Body of pancreas (tissue), 4 donors: ENCODE measurements at regions not wholly inside any gene's neighbourhood (a gene's known extent, or its start where the extent isn't known, plus 50 kb on each side); places are given as distances from the start of the nearest gene placed in this dataset.

Experiments
- ATAC-seq: fragments of 150-250 bp; one replicate; pipeline ENCODE4 v1.9.1; 2016
- DNase-seq, 4 donors: peaks; one replicate each; pipeline ENCODE4 v3.0.0-alpha.2; 2019
- H3K27ac ChIP-seq, 4 donors: fragments of 200-600 bp; sonication (generic); 1 replicate in 3 of 4; 2 replicates in 1 of 4; pipeline versions ENCODE4 v1.5.1 to v1.6.1; 2016 to 2019; ENCODE audit warnings: mild to moderate bottlenecking in 1 of 4, mixed read lengths in 1 of 4, moderate library complexity in 1 of 4
- H3K27me3 ChIP-seq, 2 donors: fragments of 200-600 bp; sonication (generic); one replicate each; pipeline ENCODE4 v1.6.0; 2016; ENCODE audit warnings: mild to moderate bottlenecking in 1 of 2
- H3K36me3 ChIP-seq, 2 donors: fragments of 200-600 bp; sonication (generic); replicated peaks in 1 of 2; 2 replicates each; pipeline ENCODE4 v1.5.1; 2016; ENCODE audit warnings: low read depth in 2 of 2; ENCODE audit not compliant: insufficient read depth in 1 of 2
- H3K4me1 ChIP-seq: fragments of 200-600 bp; sonication (generic); one replicate; pipeline ENCODE4 v1.6.0; 2016
- H3K4me3 ChIP-seq, 2 donors: fragments of 200-600 bp; sonication (generic); 1 replicate in 1 of 2; 2 replicates in 1 of 2; pipeline ENCODE4 v1.5.1; 2016 to 2019
- H3K9me3 ChIP-seq, 3 donors: fragments of 200-600 bp; sonication (generic); 1 replicate in 2 of 3; 2 replicates in 1 of 3; pipeline ENCODE4 v1.5.1; 2016
- POLR2A ChIP-seq, 3 donors: fragments of 450-650 bp; IDR thresholded peaks; one replicate each; pipeline ENCODE4 v1.6.1; 2016; ENCODE audit warnings: antibody characterized with exemption in 3 of 3, mild to moderate bottlenecking in 2 of 3
- WGBS, 2 donors: methylation state at CpG; one replicate each; pipeline ENCODE4 v1.1.5; 2017; 5-methylcytosine and 5-hydroxymethylcytosine counted together
- intact Hi-C: fragments of 100-400 bp; cut with DNase I; formaldehyde crosslinking; loops from one replicate; pipeline ENCODE4 v1.15.1; 2023
- TF ChIP-seq, protein P1 (sequence below), 7 experiments: fragments of 450-650 bp in 4 of 7; fragments of 200-600 bp in 3 of 7; sonication (generic) in 3 of 7; IDR thresholded peaks; one replicate each; pipeline ENCODE4 v1.5.1; 2016 to 2019; ENCODE audit warnings: antibody characterized with exemption in 7 of 7

DNA sequence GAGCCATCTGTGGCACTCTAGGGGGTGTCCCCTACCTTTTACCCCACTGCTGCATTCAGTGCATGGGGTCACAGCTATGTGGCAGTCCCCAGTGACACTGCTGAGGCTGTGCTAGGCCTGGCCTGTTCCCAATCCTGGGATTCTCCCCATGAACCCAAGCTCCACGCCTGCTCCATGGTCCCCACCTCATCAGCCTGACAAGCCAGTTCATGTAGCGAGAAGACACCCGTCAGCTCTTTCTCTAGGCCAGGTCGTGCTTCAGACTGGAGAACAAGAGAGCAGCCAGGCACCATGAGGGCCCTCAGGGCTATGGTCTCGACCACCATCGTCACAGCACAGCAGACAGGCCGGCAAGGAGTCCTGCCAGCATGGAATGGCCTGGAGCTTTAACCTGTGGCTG lies 72.8 kb upstream of the PRR20G start:
- 77 to 90% methylated on average over 7 of the region's 7 CpGs for WGBS, 2 donors
- Histone ChIP-seq H3K36me3 (no peaks in the 10 kb centered on the region), H3K9me3 (peaks cover 0 to 17% (median 0%) of the 10 kb centered on the region in 3 donors), H3K4me3 (no peak overlapping the region), H3K27me3 (no peaks in the 10 kb centered on the region), H3K4me1 (no peaks in the 10 kb centered on the region), H3K27ac (no peak overlapping the region)
- DNase-seq (no peak), ATAC-seq (no peak)
- intact Hi-C loops: no loop called here
- TF ChIP-seq, protein P1, sequence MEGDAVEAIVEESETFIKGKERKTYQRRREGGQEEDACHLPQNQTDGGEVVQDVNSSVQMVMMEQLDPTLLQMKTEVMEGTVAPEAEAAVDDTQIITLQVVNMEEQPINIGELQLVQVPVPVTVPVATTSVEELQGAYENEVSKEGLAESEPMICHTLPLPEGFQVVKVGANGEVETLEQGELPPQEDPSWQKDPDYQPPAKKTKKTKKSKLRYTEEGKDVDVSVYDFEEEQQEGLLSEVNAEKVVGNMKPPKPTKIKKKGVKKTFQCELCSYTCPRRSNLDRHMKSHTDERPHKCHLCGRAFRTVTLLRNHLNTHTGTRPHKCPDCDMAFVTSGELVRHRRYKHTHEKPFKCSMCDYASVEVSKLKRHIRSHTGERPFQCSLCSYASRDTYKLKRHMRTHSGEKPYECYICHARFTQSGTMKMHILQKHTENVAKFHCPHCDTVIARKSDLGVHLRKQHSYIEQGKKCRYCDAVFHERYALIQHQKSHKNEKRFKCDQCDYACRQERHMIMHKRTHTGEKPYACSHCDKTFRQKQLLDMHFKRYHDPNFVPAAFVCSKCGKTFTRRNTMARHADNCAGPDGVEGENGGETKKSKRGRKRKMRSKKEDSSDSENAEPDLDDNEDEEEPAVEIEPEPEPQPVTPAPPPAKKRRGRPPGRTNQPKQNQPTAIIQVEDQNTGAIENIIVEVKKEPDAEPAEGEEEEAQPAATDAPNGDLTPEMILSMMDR (IDR thresholded peaks at IDR 0.05): no peak
- no peak for TF ChIP-seq POLR2A (IDR thresholded peaks at IDR 0.05)

DNA sequence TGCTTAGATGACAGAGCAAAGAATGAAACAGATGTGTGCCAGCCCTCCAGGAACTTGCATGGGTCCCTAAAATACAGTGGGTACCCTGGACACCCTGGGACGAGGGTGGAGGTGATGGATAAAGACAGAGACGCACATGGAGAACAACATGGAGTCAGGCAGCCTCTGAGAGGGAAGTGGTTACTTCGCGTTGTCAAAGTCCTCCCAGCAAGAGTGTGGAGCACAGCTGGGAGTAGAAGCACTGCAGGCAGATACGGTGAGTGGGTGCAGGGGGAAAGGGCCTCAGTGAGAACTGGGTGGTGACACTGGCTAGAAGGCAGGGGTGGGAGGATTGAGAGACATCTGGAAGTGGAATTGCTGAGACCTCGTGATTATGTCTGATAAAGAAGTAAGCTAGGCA lies 70.8 kb upstream of the PRR20G start:
- Histone ChIP-seq H3K4me1 (no peaks in the 10 kb centered on the region), H3K36me3 (no peaks in the 10 kb centered on the region), H3K4me3 (no peak overlapping the region), H3K27me3 (no peaks in the 10 kb centered on the region), H3K27ac (no peak overlapping the region), H3K9me3 (peaks cover 0 to 17% (median 0%) of the 10 kb centered on the region in 3 donors)
- WGBS, 2 donors: 63 to 75% methylated on average over 6 of the region's 6 CpGs
- TF ChIP-seq, protein P1 (IDR thresholded peaks at IDR 0.05): no peak
- no peak for TF ChIP-seq POLR2A (IDR thresholded peaks at IDR 0.05)
- DNase-seq (no peak), ATAC-seq (no peak)
- intact Hi-C loops: no loop called here

DNA sequence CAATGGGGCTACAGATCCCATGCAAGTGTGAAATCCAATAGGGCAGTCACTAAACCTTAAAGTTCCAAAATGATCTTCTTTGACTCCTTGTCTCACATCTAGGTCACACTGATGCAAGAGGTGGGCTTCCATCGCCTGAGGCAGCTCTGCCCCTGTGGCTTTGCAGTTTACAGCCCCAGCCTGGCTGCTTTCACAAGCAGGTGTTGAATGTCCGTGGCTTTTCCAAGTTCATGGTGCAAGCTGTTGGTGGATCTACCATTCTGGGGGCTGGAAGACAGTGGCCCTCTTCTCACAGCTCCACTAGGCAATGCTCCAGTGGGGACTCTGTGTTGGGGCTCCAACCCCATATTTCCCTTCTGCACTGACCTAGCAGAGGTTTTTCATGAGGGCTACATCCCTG lies 68.5 kb upstream of the PRR20G start:
- Histone ChIP-seq H3K4me1 (no peaks in the 10 kb centered on the region), H3K36me3 (no peaks in the 10 kb centered on the region), H3K27me3 (no peaks in the 10 kb centered on the region), H3K9me3 (peaks cover 0 to 17% (median 0%) of the 10 kb centered on the region in 3 donors), H3K4me3 (no peak overlapping the region), H3K27ac (no peak overlapping the region)
- WGBS, 2 donors: 69 to 86% methylated on average over 2 of the region's 2 CpGs
- no peak for TF ChIP-seq POLR2A (IDR thresholded peaks at IDR 0.05)
- TF ChIP-seq, protein P1 (IDR thresholded peaks at IDR 0.05): no peak
- DNase-seq (no peak), ATAC-seq (no peak)
- intact Hi-C loops: no loop called here

DNA sequence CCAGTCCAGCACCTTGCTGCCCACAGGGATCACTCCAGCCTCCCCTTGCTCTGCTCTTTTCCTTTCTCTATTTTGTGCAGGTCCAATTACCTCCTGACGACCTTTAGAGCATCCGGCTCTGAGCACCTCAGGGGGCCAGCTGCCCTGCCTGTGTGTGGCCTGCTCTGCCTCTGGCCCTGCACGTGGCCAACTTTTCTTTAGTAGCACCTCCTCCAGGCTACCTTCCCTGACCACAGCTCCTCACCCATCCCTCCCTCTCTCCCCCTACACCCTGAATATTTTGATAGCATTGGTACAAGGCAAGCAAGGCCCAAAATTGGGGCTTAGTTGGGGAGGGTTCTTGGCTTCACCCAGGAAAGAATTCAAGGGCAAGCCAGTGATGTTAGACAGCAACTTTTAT lies 66.9 kb upstream of the PRR20G start:
- H3K27ac ChIP-seq: no peak overlapping the region
- ATAC-seq: no peak
- no peaks in the 10 kb centered on the region for H3K4me1 ChIP-seq
- no peaks in the 10 kb centered on the region for H3K27me3 ChIP-seq
- no peaks in the 10 kb centered on the region for H3K36me3 ChIP-seq
- H3K4me3 ChIP-seq: no peak overlapping the region
- TF ChIP-seq, protein P1 (IDR thresholded peaks at IDR 0.05): no peak
- no peak for TF ChIP-seq POLR2A (IDR thresholded peaks at IDR 0.05)
- intact Hi-C loops: no loop called here
- no peak for DNase-seq
- WGBS, 2 donors: 79 to 86% methylated on average over 3 of the region's 3 CpGs
- peaks cover 0 to 17% (median 0%) of the 10 kb centered on the region in 3 donors for H3K9me3 ChIP-seq

DNA sequence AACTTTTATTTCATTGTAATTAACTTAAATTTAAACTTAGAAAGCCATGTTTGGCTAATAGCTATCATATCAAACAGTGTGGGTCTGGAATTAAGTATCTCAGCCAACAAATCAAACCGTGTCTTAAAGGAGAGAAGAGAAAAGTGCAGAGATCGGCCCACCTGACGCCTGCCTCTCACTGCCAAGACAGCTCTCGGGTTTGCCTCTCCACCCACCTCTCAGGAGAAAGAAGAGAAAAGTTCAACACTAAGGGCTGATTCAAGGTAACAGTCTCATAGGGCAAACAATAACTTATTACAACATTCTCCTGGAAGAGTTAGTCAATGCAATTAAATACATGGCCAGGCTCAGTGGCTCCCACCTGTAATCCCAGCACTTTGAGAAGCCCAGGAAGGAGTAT lies 64.8 kb upstream of the PRR20G start:
- H3K4me3 ChIP-seq: no peak overlapping the region
- intact Hi-C loops: no loop called here
- no peaks in the 10 kb centered on the region for H3K36me3 ChIP-seq
- H3K4me1 ChIP-seq: no peaks in the 10 kb centered on the region
- ATAC-seq: no peak
- WGBS, 2 donors: 77 to 81% methylated on average over 4 of the region's 4 CpGs
- H3K27ac ChIP-seq: no peak overlapping the region
- H3K9me3 ChIP-seq: peaks cover 0 to 17% (median 0%) of the 10 kb centered on the region in 3 donors
- no peak for DNase-seq
- no peaks in the 10 kb centered on the region for H3K27me3 ChIP-seq
- TF ChIP-seq, protein P1 (IDR thresholded peaks at IDR 0.05): no peak
- TF ChIP-seq POLR2A (IDR thresholded peaks at IDR 0.05): no peak
